Small intestine (tissue), 7 donors: ENCODE measurements at regions not wholly inside any gene's neighbourhood (a gene's known extent, or its start where the extent isn't known, plus 50 kb on each side); places are given as distances from the start of the nearest gene placed in this dataset.
"Not testable (repeated sequence)": the region's sequence is repeated elsewhere in the genome, so short reads cannot be mapped to it uniquely, and the experiment has no call there.

Experiments
- DNase-seq, 2 donors: peaks; one replicate each; pipeline versions ENCODE4 v3.0.0 to v3.0.0-alpha.2; 2013
- FAIRE-seq: peaks from 2 replicates; lab custom pipeline; 2012; peaks lifted over from hg19 to GRCh38; lab: Jason Lieb, UNC
- H3K27ac ChIP-seq, 3 donors: one replicate each; pipeline ENCODE4 v1.5.1; 2013; ENCODE audit warnings: low read length in 2 of 3, mild to moderate bottlenecking in 2 of 3, control low read depth in 1 of 3, inconsistent platforms in 1 of 3, low read depth in 1 of 3, moderate library complexity in 1 of 3
- H3K27me3 ChIP-seq, 3 donors: one replicate each; pipeline ENCODE4 v1.6.1; 2013; ENCODE audit warnings: low read length in 3 of 3, inconsistent platforms in 1 of 3; ENCODE audit not compliant: control insufficient read depth in 3 of 3, insufficient read depth in 3 of 3
- H3K36me3 ChIP-seq, 3 donors: one replicate each; pipeline ENCODE4 v1.6.1; 2013; ENCODE audit warnings: low read length in 3 of 3, inconsistent platforms in 1 of 3, low read depth in 1 of 3, mild to moderate bottlenecking in 1 of 3, moderate library complexity in 1 of 3; ENCODE audit not compliant: control insufficient read depth in 3 of 3, insufficient read depth in 2 of 3
- H3K4me1 ChIP-seq, 3 donors: one replicate each; pipeline ENCODE4 v1.6.1; 2013; ENCODE audit warnings: low read length in 2 of 3, inconsistent platforms in 1 of 3, low read depth in 1 of 3, mild to moderate bottlenecking in 1 of 3, moderate library complexity in 1 of 3; ENCODE audit not compliant: control insufficient read depth in 3 of 3, insufficient read depth in 2 of 3
- H3K4me3 ChIP-seq, 3 donors: one replicate each; pipeline ENCODE4 v1.5.1; 2013; ENCODE audit warnings: low read length in 3 of 3, control low read depth in 1 of 3, inconsistent platforms in 1 of 3, low read depth in 1 of 3, mild to moderate bottlenecking in 1 of 3, moderate library complexity in 1 of 3
- H3K9me3 ChIP-seq, 2 donors: one replicate each; pipeline ENCODE4 v1.6.1; 2013; ENCODE audit warnings: low read depth in 1 of 2, low read length in 1 of 2; ENCODE audit not compliant: control insufficient read depth in 2 of 2, insufficient read depth in 1 of 2
- WGBS, 3 donors: extraction: QIAGEN DNeasy Blood & Tissue Kit; methylation state at CpG; one replicate each; pipeline ENCODE4 v1.1.7; 2013; 5-methylcytosine and 5-hydroxymethylcytosine counted together
- donor health status: healthy with polysubstance abuse.
- donor health status: control.
- donor health status: control.
- donor health status: Bipolar disorder and iron deficiency.
- donor health status: healthy.

- 68 to 84% (median 72%) methylated on average over 2 of the region's 2 CpGs for WGBS, 3 donors
- Histone ChIP-seq H3K4me3 (no peak overlapping the region), H3K4me1 (no peaks in the 10 kb centered on the region), H3K27me3 (no peaks in the 10 kb centered on the region), H3K27ac (no peak overlapping the region), H3K36me3 (no peaks in the 10 kb centered on the region), H3K9me3 (no peaks in the 10 kb centered on the region)
- FAIRE-seq (no peak), DNase-seq (no peak)
These were observed 51.2 kb upstream of the MEX3C start for GRCh38 chr18:51248685-51249084.

GRCh38 chr18:51250006-51250405 is 52.5 kb upstream of the MEX3C start:
- 56 to 69% (median 68%) methylated on average over 4 of the region's 4 CpGs for WGBS, 3 donors
- Histone ChIP-seq H3K9me3 (no peaks in the 10 kb centered on the region), H3K36me3 (no peaks in the 10 kb centered on the region)

GRCh38 chr18:51250458-51251024 is 53.1 kb upstream of the MEX3C start:
- DNase-seq (no peak), FAIRE-seq (no peak)

More at GRCh38 chr18:51250006-51250405, 52.5 kb upstream of the MEX3C start:
- H3K27me3 ChIP-seq = no peaks in the 10 kb centered on the region
- no peak for FAIRE-seq
- no peak overlapping the region for H3K4me3 ChIP-seq
- no peak for DNase-seq
- H3K4me1 ChIP-seq = no peaks in the 10 kb centered on the region
- no peak overlapping the region for H3K27ac ChIP-seq

GRCh38 chr18:51251625-51252024 is 54.1 kb upstream of the MEX3C start:
- Histone ChIP-seq H3K27ac (no peak overlapping the region), H3K4me1 (no peaks in the 10 kb centered on the region), H3K4me3 (no peak overlapping the region), H3K27me3 (no peaks in the 10 kb centered on the region), H3K36me3 (no peaks in the 10 kb centered on the region), H3K9me3 (no peaks in the 10 kb centered on the region)
- DNase-seq (no peak), FAIRE-seq (no peak)

More at GRCh38 chr18:51250458-51251024, 53.1 kb upstream of the MEX3C start:
- no peaks in the 10 kb centered on the region for H3K36me3 ChIP-seq
- no peaks in the 10 kb centered on the region for H3K27me3 ChIP-seq
- WGBS, 3 donors = 63 to 75% (median 69%) methylated on average over 3 of the region's 3 CpGs
- H3K4me1 ChIP-seq = no peaks in the 10 kb centered on the region
- no peak overlapping the region for H3K4me3 ChIP-seq
- no peak overlapping the region for H3K27ac ChIP-seq
- no peaks in the 10 kb centered on the region for H3K9me3 ChIP-seq

- FAIRE-seq (no peak), DNase-seq (no peak)
- no peaks in the 10 kb centered on the region for H3K9me3 ChIP-seq
- 80 to 87% (median 86%) methylated on average over 4 of the region's 4 CpGs for WGBS, 3 donors
- H3K27ac ChIP-seq = no peak overlapping the region
- no peaks in the 10 kb centered on the region for H3K27me3 ChIP-seq
- no peak overlapping the region for H3K4me3 ChIP-seq
- H3K36me3 ChIP-seq = no peaks in the 10 kb centered on the region
- H3K4me1 ChIP-seq = no peaks in the 10 kb centered on the region
These were observed 56.0 kb upstream of the MEX3C start for GRCh38 chr18:51253476-51253875.

- WGBS, 3 donors = 46 to 48% (median 47%) methylated on average over 3 of the region's 3 CpGs
- H3K27ac ChIP-seq = no peak overlapping the region
- FAIRE-seq (no peak), DNase-seq (no peak)
- no peaks in the 10 kb centered on the region for H3K27me3 ChIP-seq
- no peak overlapping the region for H3K4me3 ChIP-seq
- H3K9me3 ChIP-seq = no peaks in the 10 kb centered on the region
- H3K4me1 ChIP-seq = no peaks in the 10 kb centered on the region
- no peaks in the 10 kb centered on the region for H3K36me3 ChIP-seq
These were observed 58.2 kb upstream of the MEX3C start for GRCh38 chr18:51255693-51256092.

GRCh38 chr18:51257150-51257549 is 59.7 kb upstream of the MEX3C start:
- H3K27ac ChIP-seq = no peak overlapping the region
- no peak for DNase-seq
- no peak overlapping the region for H3K4me3 ChIP-seq
- no peaks in the 10 kb centered on the region for H3K4me1 ChIP-seq
- no peaks in the 10 kb centered on the region for H3K27me3 ChIP-seq
- 60 to 63% (median 61%) methylated on average over 4 of the region's 4 CpGs for WGBS, 3 donors
- no peaks in the 10 kb centered on the region for H3K36me3 ChIP-seq
- no peaks in the 10 kb centered on the region for H3K9me3 ChIP-seq
- FAIRE-seq = no peak

GRCh38 chr18:51260118-51260517 is 62.6 kb upstream of the MEX3C start:
- H3K36me3 ChIP-seq = no peaks in the 10 kb centered on the region
- no peaks in the 10 kb centered on the region for H3K4me1 ChIP-seq
- DNase-seq (no peak), FAIRE-seq (no peak)
- WGBS, 3 donors = 77 to 96% (median 93%) methylated on average over 2 of the region's 2 CpGs
- H3K27ac ChIP-seq = no peak overlapping the region
- H3K9me3 ChIP-seq = no peaks in the 10 kb centered on the region
- H3K27me3 ChIP-seq = no peaks in the 10 kb centered on the region
- H3K4me3 ChIP-seq = no peak overlapping the region

GRCh38 chr18:51266077-51266476 is 68.6 kb upstream of the MEX3C start:
- H3K4me1 ChIP-seq, H3K36me3 ChIP-seq, H3K4me3 ChIP-seq, H3K27ac ChIP-seq, H3K27me3 ChIP-seq, H3K9me3 ChIP-seq, FAIRE-seq, DNase-seq: not testable (repeated sequence)
- 69 to 72% (median 72%) methylated on average over 4 of the region's 4 CpGs for WGBS, 3 donors
